HL-60 (cell line): ENCODE measurements at regions not wholly inside any gene's neighbourhood (a gene's known extent, or its start where the extent isn't known, plus 50 kb on each side); places are given as distances from the start of the nearest gene placed in this dataset.

Source experiments
- GABPA ChIP-seq: IDR thresholded peaks from 2 replicates; pipeline ENCODE4 v1.6.1; 2012; ENCODE audit warnings: low read depth
- POLR2AphosphoS5 ChIP-seq: IDR thresholded peaks from 2 replicates; pipeline ENCODE4 v1.6.1; 2012; ENCODE audit warnings: low read depth
- SPI1 ChIP-seq: IDR thresholded peaks from 2 replicates; pipeline ENCODE4 v1.6.1; 2012; ENCODE audit warnings: low read depth, mild to moderate bottlenecking, borderline replicate concordance
- TF ChIP-seq, protein P1 (sequence below): IDR thresholded peaks from one replicate; pipeline ENCODE4 v1.5.1; 2011; ENCODE audit warnings: low read length, control low read depth, inconsistent platforms; ENCODE audit not compliant: insufficient read depth
- TF ChIP-seq, protein P2 (sequence below): IDR thresholded peaks from 2 replicates; pipeline ENCODE4 v1.6.1; 2012; ENCODE audit warnings: low read depth; ENCODE audit not compliant: insufficient replicate concordance

DNA sequence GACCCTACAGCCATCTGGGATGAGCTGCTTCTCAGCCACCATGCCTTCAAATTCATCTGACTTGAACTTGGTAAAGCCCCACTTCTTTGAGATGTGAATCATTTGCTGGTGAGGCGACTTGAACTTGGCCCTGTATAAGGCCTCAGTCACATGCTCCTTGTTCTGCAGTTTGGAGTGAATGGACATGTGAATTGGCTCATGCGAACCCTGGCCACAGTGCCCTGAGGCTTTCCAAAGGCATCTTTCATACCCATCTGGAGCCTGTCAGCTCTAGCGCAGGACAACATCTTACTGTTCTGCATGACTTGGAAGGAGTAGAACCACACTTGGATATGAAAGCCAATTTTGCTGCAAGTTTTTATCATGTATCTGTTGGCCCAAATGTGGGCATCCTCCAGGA is 244.0 kb upstream of the FAM83B start:
- TF ChIP-seq, protein P1, sequence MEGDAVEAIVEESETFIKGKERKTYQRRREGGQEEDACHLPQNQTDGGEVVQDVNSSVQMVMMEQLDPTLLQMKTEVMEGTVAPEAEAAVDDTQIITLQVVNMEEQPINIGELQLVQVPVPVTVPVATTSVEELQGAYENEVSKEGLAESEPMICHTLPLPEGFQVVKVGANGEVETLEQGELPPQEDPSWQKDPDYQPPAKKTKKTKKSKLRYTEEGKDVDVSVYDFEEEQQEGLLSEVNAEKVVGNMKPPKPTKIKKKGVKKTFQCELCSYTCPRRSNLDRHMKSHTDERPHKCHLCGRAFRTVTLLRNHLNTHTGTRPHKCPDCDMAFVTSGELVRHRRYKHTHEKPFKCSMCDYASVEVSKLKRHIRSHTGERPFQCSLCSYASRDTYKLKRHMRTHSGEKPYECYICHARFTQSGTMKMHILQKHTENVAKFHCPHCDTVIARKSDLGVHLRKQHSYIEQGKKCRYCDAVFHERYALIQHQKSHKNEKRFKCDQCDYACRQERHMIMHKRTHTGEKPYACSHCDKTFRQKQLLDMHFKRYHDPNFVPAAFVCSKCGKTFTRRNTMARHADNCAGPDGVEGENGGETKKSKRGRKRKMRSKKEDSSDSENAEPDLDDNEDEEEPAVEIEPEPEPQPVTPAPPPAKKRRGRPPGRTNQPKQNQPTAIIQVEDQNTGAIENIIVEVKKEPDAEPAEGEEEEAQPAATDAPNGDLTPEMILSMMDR: no peak
- TF ChIP-seq, protein P2, sequence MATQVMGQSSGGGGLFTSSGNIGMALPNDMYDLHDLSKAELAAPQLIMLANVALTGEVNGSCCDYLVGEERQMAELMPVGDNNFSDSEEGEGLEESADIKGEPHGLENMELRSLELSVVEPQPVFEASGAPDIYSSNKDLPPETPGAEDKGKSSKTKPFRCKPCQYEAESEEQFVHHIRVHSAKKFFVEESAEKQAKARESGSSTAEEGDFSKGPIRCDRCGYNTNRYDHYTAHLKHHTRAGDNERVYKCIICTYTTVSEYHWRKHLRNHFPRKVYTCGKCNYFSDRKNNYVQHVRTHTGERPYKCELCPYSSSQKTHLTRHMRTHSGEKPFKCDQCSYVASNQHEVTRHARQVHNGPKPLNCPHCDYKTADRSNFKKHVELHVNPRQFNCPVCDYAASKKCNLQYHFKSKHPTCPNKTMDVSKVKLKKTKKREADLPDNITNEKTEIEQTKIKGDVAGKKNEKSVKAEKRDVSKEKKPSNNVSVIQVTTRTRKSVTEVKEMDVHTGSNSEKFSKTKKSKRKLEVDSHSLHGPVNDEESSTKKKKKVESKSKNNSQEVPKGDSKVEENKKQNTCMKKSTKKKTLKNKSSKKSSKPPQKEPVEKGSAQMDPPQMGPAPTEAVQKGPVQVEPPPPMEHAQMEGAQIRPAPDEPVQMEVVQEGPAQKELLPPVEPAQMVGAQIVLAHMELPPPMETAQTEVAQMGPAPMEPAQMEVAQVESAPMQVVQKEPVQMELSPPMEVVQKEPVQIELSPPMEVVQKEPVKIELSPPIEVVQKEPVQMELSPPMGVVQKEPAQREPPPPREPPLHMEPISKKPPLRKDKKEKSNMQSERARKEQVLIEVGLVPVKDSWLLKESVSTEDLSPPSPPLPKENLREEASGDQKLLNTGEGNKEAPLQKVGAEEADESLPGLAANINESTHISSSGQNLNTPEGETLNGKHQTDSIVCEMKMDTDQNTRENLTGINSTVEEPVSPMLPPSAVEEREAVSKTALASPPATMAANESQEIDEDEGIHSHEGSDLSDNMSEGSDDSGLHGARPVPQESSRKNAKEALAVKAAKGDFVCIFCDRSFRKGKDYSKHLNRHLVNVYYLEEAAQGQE: no peak
- TF ChIP-seq SPI1 (no peak), POLR2AphosphoS5 (no peak), GABPA (no peak)
